OCI-LY7 (cell line): ENCODE measurements at regions not wholly inside any gene's neighbourhood (a gene's known extent, or its start where the extent isn't known, plus 50 kb on each side); places are given as distances from the start of the nearest gene placed in this dataset.

Source experiments
- CTCF ChIP-seq: fragments of 200-600 bp; sonication (generic); conservative IDR thresholded peaks from 2 replicates; pipeline ENCODE4 v1.5.1; 2014; ENCODE audit warnings: mild to moderate bottlenecking, antibody characterized with exemption, low read length, moderate library complexity, mixed read lengths
- EZH2phosphoT487 ChIP-seq: fragments of 200-600 bp; sonication (generic); IDR thresholded peaks from 2 replicates; pipeline ENCODE4 v1.6.1; 2018; ENCODE audit warnings: low read depth, borderline replicate concordance, mild to moderate bottlenecking, mixed run types, antibody characterized with exemption, low read length, moderate library complexity, mixed read lengths

GRCh38 chr10:10872764-10873163 is 144.9 kb upstream of the CELF2 start:
- TF ChIP-seq EZH2phosphoT487 (no peak), CTCF (no peak)
